ENCODE measurements at regions not wholly inside any gene's neighbourhood (a gene's known extent, or its start where the extent isn't known, plus 50 kb on each side); places are given as distances from the start of the nearest gene placed in this dataset.

DNA sequence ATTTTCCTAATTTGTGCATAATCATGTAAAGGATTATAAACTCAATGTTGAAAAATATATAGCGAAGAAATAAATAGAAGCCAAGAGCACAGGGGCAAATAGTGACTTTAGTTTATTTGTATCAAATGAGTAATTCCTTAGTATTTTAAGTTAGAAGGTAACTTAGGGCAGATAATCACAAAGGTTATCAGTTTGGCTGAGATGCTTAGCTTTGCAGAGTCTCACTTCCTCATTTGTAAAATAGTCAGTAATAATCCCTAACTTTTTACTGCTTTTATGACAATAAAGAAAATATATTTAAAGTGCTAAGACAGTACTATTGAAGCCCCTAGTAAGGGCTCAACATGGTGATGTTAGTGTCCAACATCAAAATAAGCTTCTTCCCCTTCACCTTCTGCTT lies 297.4 kb upstream of the TUSC1 start:
- H3K4me1 ChIP-seq, result no peaks in the 10 kb centered on the region
- no peaks in the 10 kb centered on the region for H3K27me3 ChIP-seq
- H3K27ac ChIP-seq, result no peak overlapping the region

DNA sequence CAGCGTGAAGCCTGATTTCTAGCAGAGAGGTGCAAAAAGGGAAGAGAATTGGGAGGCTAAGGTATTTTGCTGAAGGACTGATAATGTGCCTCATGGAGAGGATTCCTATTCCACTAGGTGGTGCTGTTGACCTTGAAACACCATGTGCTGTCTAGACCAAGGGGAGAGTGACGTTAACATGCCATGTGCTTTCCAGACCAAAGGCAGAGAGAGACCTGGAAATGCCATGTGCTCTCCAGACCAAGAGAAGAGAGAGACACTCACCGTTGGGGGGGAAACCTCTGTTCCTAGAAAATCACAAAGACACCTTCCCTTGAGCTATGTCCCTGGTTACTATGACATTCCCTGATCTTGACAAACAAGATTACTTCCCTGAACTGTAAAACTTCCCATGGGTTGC lies 286.0 kb upstream of the TUSC1 start:
- Histone ChIP-seq H3K36me3 (no peaks in the 10 kb centered on the region), H3K9ac (no peak overlapping the region), H4K20me1 (no peaks in the 10 kb centered on the region), H3K27me3 (no peaks in the 10 kb centered on the region), H3K4me2 (no peak overlapping the region), H3K4me1 (no peaks in the 10 kb centered on the region), H3K4me3 (no peak overlapping the region), H3K9me3 (peaks cover 10% of the 10 kb centered on the region; the same call in 1 of the 2 replicates), H3K27ac (no peak overlapping the region)
- TF ChIP-seq Cebpa-rat (IDR thresholded peaks at IDR 0.05), result no peak

More for the DNA sequence above, 297.4 kb upstream of the TUSC1 start:
- no peak overlapping the region for H3K4me2 ChIP-seq
- 0 out of 2 replicates have a peak, but pooled peaks cover 9% of the 10 kb centered on the region for H3K9me3 ChIP-seq
- no peaks in the 10 kb centered on the region for H3K36me3 ChIP-seq
- TF ChIP-seq Cebpa-rat (IDR thresholded peaks at IDR 0.05), result no peak
- H3K4me3 ChIP-seq, result no peak overlapping the region
- H3K9ac ChIP-seq, result no peak overlapping the region
- no peaks in the 10 kb centered on the region for H4K20me1 ChIP-seq

DNA sequence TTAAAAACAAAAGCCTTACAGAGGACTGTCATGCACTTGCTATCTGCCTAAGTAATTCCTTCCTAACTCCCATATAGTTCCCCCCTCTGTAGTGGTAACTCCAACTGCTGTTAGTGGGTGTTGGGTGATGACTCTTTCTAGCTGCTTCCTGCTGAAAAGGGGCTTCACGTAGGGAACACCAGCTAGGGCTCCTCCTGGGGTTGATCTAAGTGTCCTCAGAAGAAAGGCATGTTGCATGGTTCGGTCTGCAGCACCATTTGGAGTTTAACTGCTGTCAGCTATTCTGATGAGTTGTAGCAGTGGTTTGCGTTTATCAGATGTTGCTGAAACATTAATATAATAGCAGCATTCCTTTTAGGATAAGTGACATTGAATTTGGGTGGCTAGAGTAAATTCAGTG lies 281.9 kb upstream of the TUSC1 start:
- H3K9me3 ChIP-seq, result peaks cover 10% of the 10 kb centered on the region; the same call in 1 of the 2 replicates
- H3K4me1 ChIP-seq, result no peaks in the 10 kb centered on the region
- H4K20me1 ChIP-seq, result no peaks in the 10 kb centered on the region
- no peak overlapping the region for H3K4me3 ChIP-seq
- no peak overlapping the region for H3K27ac ChIP-seq
- H3K36me3 ChIP-seq, result no peaks in the 10 kb centered on the region
- TF ChIP-seq Cebpa-rat (IDR thresholded peaks at IDR 0.05), result no peak
- H3K4me2 ChIP-seq, result no peak overlapping the region
- no peak overlapping the region for H3K9ac ChIP-seq
- H3K27me3 ChIP-seq, result no peaks in the 10 kb centered on the region

DNA sequence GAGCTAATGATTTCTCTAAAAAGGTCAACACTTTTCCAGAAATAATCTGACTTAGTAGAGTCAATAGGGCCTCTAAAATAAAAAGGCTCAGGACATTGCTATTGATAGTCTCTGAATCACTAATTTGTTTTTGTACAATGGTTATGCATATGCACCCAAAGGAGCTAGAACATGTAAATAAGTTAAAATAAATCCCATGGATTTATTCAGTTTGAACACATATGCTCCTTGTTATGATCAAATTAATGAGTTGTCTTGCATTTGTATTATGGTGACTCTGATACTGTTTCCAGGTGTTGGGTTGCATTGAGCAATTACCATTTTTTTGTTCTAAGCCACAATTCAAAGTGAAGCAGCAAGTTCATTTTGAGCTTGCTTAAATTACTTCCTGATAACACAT lies 276.0 kb upstream of the TUSC1 start:
- no peaks in the 10 kb centered on the region for H3K4me1 ChIP-seq
- H3K4me2 ChIP-seq, result no peak overlapping the region
- H3K36me3 ChIP-seq, result no peaks in the 10 kb centered on the region
- H3K9me3 ChIP-seq, result no peaks in the 10 kb centered on the region
- no peak overlapping the region for H3K4me3 ChIP-seq
- no peak overlapping the region for H3K9ac ChIP-seq
- TF ChIP-seq Cebpa-rat (IDR thresholded peaks at IDR 0.05), result no peak
- no peaks in the 10 kb centered on the region for H3K27me3 ChIP-seq
- H4K20me1 ChIP-seq, result no peaks in the 10 kb centered on the region
- no peak overlapping the region for H3K27ac ChIP-seq

DNA sequence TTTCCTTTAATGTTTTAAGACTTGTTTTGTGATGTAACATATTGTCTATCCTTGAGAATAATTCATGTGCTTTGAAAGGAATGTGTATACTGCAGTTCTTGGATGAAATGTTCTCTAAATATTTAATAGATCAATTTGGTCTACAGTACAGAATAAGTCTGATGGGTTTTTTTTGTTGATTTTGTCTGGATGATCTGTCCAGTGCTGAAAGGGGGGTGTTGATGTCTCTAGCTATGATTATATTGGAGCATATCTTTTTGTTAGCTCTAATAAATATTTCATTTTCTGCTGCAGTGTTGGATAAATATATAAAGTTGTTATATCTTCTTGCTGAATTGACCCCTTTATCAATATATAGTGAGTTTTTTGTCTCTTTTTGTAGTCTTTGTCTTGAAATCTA lies 269.9 kb upstream of the TUSC1 start:
- no peak for TF ChIP-seq Cebpa-rat (IDR thresholded peaks at IDR 0.05)
- no peak overlapping the region for H3K4me2 ChIP-seq
- no peaks in the 10 kb centered on the region for H3K36me3 ChIP-seq
- H3K9me3 ChIP-seq, result no peaks in the 10 kb centered on the region
- H3K27me3 ChIP-seq, result no peaks in the 10 kb centered on the region
- H3K9ac ChIP-seq, result no peak overlapping the region
- H4K20me1 ChIP-seq, result no peaks in the 10 kb centered on the region
- H3K4me3 ChIP-seq, result no peak overlapping the region
- H3K4me1 ChIP-seq, result no peaks in the 10 kb centered on the region
- no peak overlapping the region for H3K27ac ChIP-seq

DNA sequence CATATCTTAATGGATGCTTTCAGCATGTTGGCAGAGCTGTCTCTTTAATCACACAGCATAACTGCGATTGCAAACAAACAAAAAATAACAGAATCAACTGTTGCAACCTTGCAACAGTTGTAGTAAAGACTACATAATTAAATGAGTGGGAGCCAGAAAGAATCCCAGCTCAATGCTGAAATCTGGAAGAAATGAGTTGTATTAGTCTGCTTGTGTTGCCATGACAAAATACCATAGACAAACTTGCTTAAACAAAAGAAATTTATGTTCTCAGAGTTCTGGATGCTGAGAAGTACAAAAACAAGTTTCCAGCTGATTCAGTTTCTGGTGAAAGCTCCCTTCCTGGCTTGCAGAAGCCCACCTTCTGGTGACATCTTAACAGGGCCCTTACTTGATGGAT lies 260.9 kb upstream of the TUSC1 start:
- no peak overlapping the region for H3K4me2 ChIP-seq
- H3K9ac ChIP-seq, result no peak overlapping the region
- no peaks in the 10 kb centered on the region for H3K4me1 ChIP-seq
- no peak for TF ChIP-seq Cebpa-rat (IDR thresholded peaks at IDR 0.05)
- H3K36me3 ChIP-seq, result no peaks in the 10 kb centered on the region
- H4K20me1 ChIP-seq, result no peaks in the 10 kb centered on the region
- H3K27ac ChIP-seq, result no peak overlapping the region
- H3K9me3 ChIP-seq, result no peaks in the 10 kb centered on the region
- no peak overlapping the region for H3K4me3 ChIP-seq
- no peaks in the 10 kb centered on the region for H3K27me3 ChIP-seq

DNA sequence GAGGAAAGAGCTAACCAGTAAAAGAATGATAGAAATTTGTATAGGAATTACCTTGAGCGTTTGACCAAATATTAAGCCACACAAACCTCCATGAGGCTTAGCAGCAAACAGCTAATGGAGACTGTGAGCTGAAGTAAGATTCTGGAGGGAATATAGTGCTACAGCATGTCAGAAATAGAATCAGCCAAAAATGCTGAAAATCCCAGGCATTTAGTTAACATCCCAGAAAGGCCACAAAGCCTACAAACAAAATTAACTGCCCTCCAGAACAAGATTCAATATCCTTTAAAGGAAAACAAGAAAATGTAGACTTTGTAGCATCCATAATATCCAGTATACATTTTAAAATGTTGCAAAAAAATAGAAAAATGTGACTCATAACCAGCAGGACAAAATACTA lies 257.8 kb upstream of the TUSC1 start:
- TF ChIP-seq Cebpa-rat (IDR thresholded peaks at IDR 0.05), result no peak
- H4K20me1 ChIP-seq, result no peaks in the 10 kb centered on the region
- H3K4me1 ChIP-seq, result no peaks in the 10 kb centered on the region
- H3K27me3 ChIP-seq, result no peaks in the 10 kb centered on the region
- no peak overlapping the region for H3K4me2 ChIP-seq
- no peaks in the 10 kb centered on the region for H3K9me3 ChIP-seq
- no peak overlapping the region for H3K9ac ChIP-seq
- H3K36me3 ChIP-seq, result no peaks in the 10 kb centered on the region
- H3K4me3 ChIP-seq, result no peak overlapping the region
- no peak overlapping the region for H3K27ac ChIP-seq

DNA sequence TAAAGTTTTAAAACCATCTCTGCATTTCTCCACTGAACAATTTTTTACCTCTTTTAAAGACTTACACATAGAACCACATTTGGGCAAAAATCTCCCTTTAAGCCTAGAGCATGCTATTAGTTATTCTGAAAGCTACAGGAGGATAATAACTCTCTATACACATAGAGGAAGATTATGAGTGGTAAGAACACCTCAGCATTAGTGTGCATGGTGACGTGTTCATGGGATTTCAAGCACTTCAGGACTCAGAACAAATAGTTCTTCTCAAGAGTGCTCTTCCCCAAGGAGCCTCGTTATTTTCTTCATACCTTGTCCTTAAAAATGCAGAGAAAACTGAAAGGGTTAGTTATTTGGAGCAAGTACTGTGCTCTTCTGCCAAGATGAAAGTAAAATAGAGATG lies 256.9 kb upstream of the TUSC1 start:
- Histone ChIP-seq H3K9me3 (no peaks in the 10 kb centered on the region), H3K4me2 (no peak overlapping the region), H3K9ac (no peak overlapping the region), H3K27ac (no peak overlapping the region), H3K4me3 (no peak overlapping the region), H3K27me3 (no peaks in the 10 kb centered on the region), H4K20me1 (no peaks in the 10 kb centered on the region), H3K4me1 (no peaks in the 10 kb centered on the region), H3K36me3 (no peaks in the 10 kb centered on the region)
- TF ChIP-seq Cebpa-rat (IDR thresholded peaks at IDR 0.05), result no peak

DNA sequence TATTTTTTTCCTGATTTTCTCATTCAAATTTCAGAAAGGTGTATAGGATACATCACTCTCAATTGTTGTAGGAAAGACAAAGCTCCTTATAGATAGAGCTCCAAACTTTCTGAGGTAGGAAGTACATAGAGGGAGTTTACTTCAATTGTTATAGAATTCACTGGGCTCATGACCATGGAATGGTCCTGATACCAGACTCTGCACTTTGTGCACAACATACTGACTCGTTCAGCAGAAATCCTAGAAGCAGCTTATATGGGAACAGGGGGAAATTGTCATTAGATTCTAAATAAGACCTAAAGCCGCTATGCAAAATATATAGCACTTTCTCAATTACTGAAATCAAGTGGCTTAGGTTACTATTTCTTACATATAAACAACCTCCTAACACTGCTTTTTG lies 240.5 kb upstream of the TUSC1 start:
- no peaks in the 10 kb centered on the region for H3K4me1 ChIP-seq
- TF ChIP-seq Cebpa-rat (IDR thresholded peaks at IDR 0.05), result no peak
- H3K9me3 ChIP-seq, result no peaks in the 10 kb centered on the region
- no peak overlapping the region for H3K4me2 ChIP-seq
- no peaks in the 10 kb centered on the region for H3K36me3 ChIP-seq
- H3K9ac ChIP-seq, result no peak overlapping the region
- H3K27me3 ChIP-seq, result no peaks in the 10 kb centered on the region
- no peaks in the 10 kb centered on the region for H4K20me1 ChIP-seq
- no peak overlapping the region for H3K4me3 ChIP-seq
- no peak overlapping the region for H3K27ac ChIP-seq

DNA sequence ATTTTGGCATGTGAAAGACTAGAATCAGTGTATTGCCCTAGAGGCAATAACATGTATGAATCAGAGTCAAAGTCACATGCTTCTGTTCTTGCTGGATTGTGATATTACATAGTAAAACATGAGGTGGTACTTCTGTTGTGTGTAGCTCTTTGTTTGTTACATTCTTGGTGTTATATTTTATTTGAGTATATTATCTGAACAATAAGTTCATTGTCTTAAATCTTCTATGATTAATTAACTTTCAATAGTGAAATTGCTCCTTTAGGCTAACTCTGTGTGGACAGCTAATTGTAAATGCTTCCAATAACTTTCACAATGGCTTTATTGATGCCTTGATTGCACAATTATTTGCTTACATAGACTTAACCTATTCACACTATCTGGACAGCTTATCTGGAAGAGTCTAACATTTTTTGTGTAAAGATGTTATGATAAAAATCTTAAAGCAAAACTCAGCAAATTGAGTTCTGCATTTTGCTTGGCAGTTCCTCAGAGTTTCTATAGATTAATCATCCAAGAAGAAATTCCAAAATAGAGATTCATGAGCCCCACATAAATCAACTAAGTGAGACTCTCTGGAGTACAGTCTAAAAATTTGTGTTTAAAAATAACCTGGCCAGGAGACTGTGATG lies 239.6 kb upstream of the TUSC1 start:
- H3K9ac ChIP-seq, result no peak overlapping the region
- no peak overlapping the region for H3K4me2 ChIP-seq
- H4K20me1 ChIP-seq, result no peaks in the 10 kb centered on the region
- H3K27me3 ChIP-seq, result no peaks in the 10 kb centered on the region
- no peaks in the 10 kb centered on the region for H3K36me3 ChIP-seq
- H3K9me3 ChIP-seq, result no peaks in the 10 kb centered on the region
- H3K27ac ChIP-seq, result no peak overlapping the region
- H3K4me3 ChIP-seq, result no peak overlapping the region
- TF ChIP-seq Cebpa-rat (IDR thresholded peaks at IDR 0.05), result no peak
- no peaks in the 10 kb centered on the region for H3K4me1 ChIP-seq

DNA sequence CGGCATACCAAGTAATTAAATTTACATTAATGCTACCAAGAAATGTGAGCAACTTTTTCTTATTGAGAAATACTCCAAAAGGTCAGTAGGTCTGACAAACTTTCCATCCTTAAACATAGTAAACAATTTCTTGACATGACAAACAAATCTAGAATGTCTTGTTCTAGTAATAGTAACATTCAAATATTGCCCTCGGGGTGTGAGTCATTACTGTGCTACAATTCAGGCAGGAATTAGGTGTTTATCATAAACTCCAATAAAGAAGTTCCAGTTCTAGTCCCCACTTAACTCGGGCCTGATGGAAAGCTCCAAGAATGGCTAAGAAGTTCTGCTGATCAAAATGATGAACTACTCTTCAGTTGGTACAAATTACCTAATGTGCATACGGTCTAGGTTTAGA lies 235.6 kb upstream of the TUSC1 start:
- TF ChIP-seq Cebpa-rat (IDR thresholded peaks at IDR 0.05), result no peak

More for the DNA sequence above, 235.6 kb upstream of the TUSC1 start:
- Histone ChIP-seq H3K4me3 (no peak overlapping the region), H3K36me3 (no peaks in the 10 kb centered on the region), H3K9ac (no peak overlapping the region), H3K27me3 (no peaks in the 10 kb centered on the region), H4K20me1 (no peaks in the 10 kb centered on the region), H3K4me1 (no peaks in the 10 kb centered on the region), H3K27ac (no peak overlapping the region), H3K9me3 (no peaks in the 10 kb centered on the region), H3K4me2 (no peak overlapping the region)
